Left cardiac atrium (tissue), 4 donors: ENCODE measurements at regions not wholly inside any gene's neighbourhood (a gene's known extent, or its start where the extent isn't known, plus 50 kb on each side); places are given as distances from the start of the nearest gene placed in this dataset.
A peak's percentile ranks its signal among the peaks of the same experiment; 100 is the strongest.

Experiments
- ATAC-seq, 2 donors: fragments of 200-7000 bp; cut with Tn5 transposase; one replicate each; pipeline ENCODE4 v1.9.1; 2020; ENCODE audit warnings: mild to moderate bottlenecking in 2 of 2, moderate library complexity in 2 of 2
- DNase-seq: peaks from one replicate; pipeline ENCODE4 v3.0.0-alpha.2; 2020
- intact Hi-C, 2 donors: fragments of 100-400 bp; cut with DNase I; formaldehyde crosslinking; loops; one replicate each; pipeline versions ENCODE4 v1.14.1 to v1.15.1; 2022 to 2023
- donor health status: DM: no; HTN: yes; CAD: no.
- donor health status: DM: no; HTN: yes; CAD: no; lungs with severe emphysema.
- donor health status: DM: yes; HTN: yes; CAD: no.
- donor health status: Dilated cardiomyopathy.

GRCh38 chr5:143733665-143734455 is 78.1 kb upstream of the HMHB1 start:
- ATAC-seq = peak; percentile 67 to 79

GRCh38 chr5:143732402-143732801 is 79.6 kb upstream of the HMHB1 start:
- ATAC-seq = no peak
- intact Hi-C loops = no loop called here
- DNase-seq = no peak

More at GRCh38 chr5:143733665-143734455, 78.1 kb upstream of the HMHB1 start:
- intact Hi-C loops = no loop called here
- no peak for DNase-seq

DNA sequence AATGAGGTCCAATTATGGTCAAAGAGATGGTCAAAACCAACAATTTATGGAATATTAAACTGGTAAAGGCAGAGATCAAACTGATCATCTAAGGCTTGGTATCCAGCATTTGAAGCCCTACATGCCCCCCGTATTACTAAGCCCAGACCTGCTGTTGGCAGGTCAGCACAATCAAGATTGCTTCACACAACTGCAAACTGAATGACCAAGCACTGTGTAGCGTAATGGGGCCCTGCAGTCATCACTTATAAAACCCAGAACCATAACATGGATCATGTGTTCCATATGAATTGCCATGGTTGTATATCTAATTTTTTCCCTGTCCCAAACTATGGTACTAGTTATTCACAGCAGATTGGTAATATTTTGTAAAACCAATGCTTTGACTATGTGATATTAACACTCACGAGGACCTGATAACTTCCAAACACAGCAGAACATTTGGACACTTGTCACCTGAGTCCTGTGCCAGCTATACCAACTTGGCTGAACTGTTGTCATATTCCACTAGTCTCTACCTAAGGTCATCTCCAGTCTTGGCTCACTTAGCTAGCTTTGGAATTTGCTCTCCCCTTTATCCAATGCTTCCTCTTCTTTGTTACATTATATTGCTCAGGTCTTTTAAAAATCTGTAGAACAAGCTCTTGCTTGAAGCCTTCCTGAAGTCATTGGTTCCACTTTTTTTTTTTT is 81.7 kb upstream of the HMHB1 start:
- intact Hi-C loops = no loop called here
- ATAC-seq = peak; percentile 44
- no peak for DNase-seq

DNA sequence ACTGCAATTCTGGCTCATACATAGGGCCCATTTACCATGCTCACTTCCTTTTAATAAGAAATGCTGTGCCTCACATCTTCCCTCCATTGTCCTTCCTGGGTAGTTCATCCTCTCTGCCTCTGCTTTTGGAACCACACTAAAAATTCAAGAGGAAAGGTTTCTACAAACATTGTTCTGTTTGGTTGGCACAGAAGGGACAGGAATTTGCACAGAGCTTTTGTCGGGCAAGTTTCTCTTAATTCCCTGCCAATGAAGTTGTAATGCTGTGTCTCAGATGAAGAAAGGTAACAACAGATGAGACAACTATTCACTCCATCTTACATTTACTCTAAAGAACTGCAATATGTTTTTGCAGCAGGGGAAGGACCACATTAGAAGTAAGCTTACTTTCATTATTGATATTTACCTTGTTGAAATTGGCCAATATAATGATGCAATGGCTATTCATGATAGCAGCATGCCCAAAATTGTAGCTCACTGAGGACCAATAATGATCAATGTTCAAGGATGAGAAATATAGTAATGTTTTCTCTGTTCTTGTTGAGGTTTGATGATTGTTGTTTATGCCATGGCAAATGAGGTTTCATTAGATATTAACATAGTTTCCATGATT is 82.5 kb upstream of the HMHB1 start:
- no peak for ATAC-seq
- intact Hi-C loops = no loop called here
- no peak for DNase-seq

- DNase-seq = no peak
- intact Hi-C loops = no loop called here
- no peak for ATAC-seq
These were observed 88.8 kb upstream of the HMHB1 start for GRCh38 chr5:143723159-143723558.

- no peak for DNase-seq
- intact Hi-C loops = no loop called here
- ATAC-seq = no peak
These were observed 90.0 kb upstream of the HMHB1 start for GRCh38 chr5:143721925-143722324.

- no peak for DNase-seq
- intact Hi-C loops = no loop called here
- ATAC-seq = no peak
These were observed 91.3 kb upstream of the HMHB1 start for GRCh38 chr5:143720689-143721088.

- ATAC-seq (peak in 1 of 2 donors; percentile 52), DNase-seq (no peak)
- intact Hi-C loops = no loop called here
These were observed 94.6 kb upstream of the HMHB1 start for GRCh38 chr5:143717400-143717799.

DNA sequence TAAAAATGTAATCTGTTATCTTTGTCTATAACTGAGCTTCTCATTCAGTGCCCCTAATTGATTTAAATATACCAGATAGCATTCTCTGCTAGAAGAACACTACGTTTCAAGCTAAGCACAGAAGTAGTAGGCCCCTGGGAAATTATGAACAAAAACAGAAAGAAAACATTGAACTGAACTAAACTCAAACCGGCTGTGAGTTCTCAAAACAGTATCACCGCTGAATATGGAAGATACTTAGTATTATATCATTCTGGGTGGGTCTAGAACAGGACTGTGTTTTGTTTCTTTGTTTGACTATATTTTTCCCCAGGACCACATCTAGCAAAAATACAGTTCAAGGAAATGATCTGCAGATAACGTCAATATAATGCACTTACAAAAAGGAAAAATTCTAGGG is 95.1 kb upstream of the HMHB1 start:
- DNase-seq (no peak), ATAC-seq (peak in 1 of 2 donors; percentile 45)
- intact Hi-C loops = no loop called here

DNA sequence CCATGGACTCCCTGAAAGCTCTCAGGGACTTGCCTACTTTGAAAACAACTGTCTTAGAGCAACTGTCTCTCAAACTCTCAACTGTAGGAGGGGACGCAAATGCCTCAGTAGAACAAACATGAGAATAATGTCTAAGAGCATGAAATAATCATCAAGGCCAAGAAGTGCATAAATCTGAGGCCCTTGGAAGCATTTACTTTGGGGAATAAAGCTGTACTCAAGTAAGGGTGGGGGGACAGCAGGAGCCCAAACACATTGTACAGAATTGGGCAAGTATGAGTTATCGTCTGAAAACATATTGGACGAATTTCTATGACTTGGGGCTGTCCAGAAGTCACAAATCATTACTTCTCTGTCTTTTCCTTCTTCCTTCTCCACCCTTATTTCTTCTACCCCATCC is 96.3 kb upstream of the HMHB1 start:
- ATAC-seq (no peak), DNase-seq (no peak)
- intact Hi-C loops = no loop called here

DNA sequence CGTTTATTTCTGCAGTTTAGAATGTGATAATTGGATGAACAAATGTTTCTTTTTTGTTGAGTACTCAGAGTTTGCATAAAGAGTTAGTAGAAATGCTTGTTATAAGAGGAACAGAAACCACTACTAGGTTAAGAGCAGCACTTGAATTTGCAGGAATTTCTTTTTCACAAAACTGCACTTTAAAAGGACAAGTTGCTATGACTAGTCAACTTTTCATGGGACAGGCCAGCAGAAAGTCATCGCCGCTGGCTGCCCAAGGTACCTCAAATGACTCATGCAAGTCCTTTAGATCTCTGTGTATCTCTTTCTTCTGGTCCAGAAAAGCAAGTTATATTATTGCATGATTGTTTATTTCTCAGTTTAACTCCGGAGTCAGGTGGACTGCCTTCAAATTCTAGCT is 97.3 kb upstream of the HMHB1 start:
- no peak for DNase-seq
- no peak for ATAC-seq
- intact Hi-C loops = no loop called here

DNA sequence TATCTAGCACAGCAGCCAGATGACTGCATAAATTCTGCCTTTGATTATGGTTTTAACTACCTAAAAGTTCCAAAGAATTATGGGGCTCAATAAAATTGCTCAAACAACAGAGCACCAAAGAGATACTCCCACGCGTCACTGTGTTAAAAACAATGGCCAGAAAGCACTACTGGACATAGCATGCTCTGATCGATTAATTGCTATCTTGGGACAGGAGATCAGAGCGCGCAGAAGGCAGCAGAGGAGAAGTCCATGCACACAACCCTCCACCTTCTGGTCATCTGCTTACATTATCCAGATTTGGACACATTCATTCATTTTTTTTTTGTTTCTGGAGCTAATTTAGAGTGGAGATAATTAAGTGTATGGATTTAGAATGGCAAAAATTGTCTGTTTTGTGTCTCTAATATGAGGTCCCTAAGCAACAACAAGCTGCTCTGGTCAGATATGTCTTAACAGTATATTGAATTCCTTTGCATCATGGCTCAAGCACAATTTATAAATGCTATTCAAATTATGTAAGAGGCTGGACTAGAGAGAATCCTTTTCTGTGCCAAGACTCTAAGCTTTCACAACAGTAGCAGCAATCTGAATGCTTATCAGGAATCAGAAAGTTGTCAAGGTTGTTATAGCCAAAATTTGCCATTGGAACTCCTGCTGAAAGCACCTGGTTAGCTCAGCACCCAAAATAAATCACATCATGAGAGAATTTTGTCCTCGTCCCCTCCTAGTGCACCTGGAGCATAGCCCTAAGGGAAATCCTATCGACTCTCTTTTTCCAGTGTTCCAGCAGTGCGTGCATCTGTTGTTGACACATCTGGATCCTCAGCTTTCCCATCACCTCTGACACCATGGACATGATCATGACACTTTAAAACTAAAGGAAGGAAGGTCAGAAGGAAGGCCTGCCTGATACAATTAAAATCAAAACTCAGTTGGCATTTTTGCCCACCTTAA is 98.6 kb upstream of the HMHB1 start:
- DNase-seq (no peak), ATAC-seq (peak in 1 of 2 donors; percentile 48)
- intact Hi-C loops = no loop called here

DNA sequence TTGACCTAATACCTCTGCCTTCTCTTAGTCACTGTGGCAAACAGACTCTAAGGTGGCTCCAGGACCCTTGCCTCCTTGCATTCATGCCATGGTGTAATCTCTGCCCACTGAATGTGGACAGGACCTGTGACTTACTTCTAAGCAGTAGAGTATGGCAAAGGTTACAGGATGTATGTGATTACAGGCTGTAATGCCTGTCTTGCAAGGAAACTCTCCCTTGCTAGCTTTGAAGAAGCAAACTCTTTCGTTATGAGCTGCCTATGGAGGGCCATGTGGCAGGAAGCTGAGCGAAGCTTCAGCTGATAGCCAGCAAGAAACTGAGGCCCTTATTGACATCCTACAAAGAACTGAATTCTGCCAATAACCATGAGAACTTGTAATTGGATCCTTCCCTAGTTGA is 103.3 kb upstream of the HMHB1 start:
- DNase-seq (no peak), ATAC-seq (no peak)
- intact Hi-C loops = loop anchor here in 1 of 2 donors (10.0 kb wide), 1 partner anchor 116 kb away; no protein-coding TSS in a partner anchor

DNA sequence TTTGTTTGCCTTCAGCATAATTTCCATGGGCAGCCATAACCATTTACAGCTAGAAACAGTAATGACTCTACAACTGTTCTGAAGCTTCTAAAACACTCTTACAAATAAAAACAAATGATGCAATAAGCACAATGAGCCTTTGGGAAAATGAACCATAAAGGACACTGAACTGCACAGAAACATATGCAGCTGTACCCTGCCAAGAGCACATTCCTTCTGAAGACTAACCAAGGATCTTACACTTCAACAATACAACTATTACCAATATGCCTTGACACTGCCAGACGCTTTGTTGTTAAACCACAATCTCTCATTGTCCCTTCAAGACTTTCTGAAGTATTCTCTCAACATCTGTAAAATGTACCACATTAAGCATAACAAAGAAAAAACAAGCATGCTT is 104.2 kb upstream of the HMHB1 start:
- intact Hi-C loops = loop anchor here in 1 of 2 donors (10.0 kb wide), 1 partner anchor 117 kb away; no protein-coding TSS in a partner anchor
- no peak for ATAC-seq
- DNase-seq = no peak

DNA sequence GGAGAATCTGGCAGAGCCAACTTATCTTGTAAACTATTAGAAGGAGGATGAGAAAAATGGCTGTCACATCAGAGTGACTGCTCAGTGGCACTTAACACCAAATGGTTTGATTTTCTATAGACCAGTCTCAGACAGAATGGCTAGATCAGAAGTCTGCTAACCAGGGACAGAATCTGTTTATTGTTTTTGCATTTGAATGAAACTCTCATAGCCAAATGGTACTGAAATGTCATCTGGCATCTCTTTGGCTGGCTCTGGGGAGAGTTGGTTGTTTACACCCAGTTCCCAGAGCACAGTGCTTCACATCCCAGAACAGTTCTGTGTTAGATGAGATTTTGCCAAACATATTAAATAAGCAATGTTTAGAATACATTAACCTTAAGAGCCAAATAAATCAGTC is 106.6 kb upstream of the HMHB1 start:
- DNase-seq = no peak
- no peak for ATAC-seq
- intact Hi-C loops = loop anchor here in 1 of 2 donors (10.0 kb wide), 1 partner anchor 119 kb away; no protein-coding TSS in a partner anchor

GRCh38 chr5:143703659-143704058 is 108.3 kb upstream of the HMHB1 start:
- ATAC-seq = no peak
- intact Hi-C loops = loop anchor here in 1 of 2 donors (10.0 kb wide), 1 partner anchor 121 kb away; no protein-coding TSS in a partner anchor
- no peak for DNase-seq

DNA sequence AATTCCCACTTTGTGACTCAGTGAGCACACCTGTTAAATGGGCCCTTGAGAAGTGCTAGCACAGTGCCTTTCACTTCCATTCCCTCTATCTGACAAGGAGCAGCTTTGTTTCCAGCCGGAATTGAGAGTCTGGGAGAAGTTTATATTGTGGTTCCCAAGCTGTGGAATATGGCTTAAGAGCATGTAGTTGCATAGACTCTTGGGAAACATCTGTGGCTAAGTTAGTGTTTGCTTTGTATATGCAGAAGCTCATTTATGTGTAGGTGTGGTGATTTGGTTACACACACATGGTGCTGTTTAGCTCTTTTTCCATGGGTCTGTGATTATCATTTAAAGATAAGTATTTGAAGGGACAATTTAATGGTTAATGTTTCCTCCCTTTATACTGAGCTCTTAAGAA is 110.5 kb upstream of the HMHB1 start:
- intact Hi-C loops = loop anchor here in 1 of 2 donors (10.0 kb wide), 1 partner anchor 123 kb away; no protein-coding TSS in a partner anchor
- ATAC-seq = no peak
- no peak for DNase-seq

DNA sequence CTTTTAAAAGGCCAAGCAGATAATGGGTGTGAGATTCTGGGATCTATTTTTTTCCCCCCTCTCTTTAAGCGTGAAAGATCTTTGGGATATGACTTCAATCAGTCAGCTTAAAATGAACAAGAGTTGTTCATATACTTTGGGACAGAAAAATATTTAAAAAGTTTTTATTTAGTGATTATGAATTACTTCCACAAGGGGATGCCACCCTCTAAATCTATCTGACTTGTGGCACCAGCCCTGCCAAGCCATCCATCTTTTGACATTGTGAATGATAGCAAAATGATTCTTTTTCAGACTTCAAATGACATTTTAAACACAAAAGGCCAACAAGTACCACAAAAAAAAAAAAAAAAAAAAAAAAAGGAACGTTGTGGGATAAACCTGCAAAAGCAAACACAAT is 111.0 kb upstream of the HMHB1 start:
- no peak for ATAC-seq
- DNase-seq = no peak
- intact Hi-C loops = loop anchor here in 1 of 2 donors (10.0 kb wide), 1 partner anchor 124 kb away; no protein-coding TSS in a partner anchor

GRCh38 chr5:143699121-143699520 is 112.8 kb upstream of the HMHB1 start:
- intact Hi-C loops = no loop called here
- ATAC-seq = no peak
- DNase-seq = no peak
